ENCODE measurements at regions not wholly inside any gene's neighbourhood (a gene's known extent, or its start where the extent isn't known, plus 50 kb on each side); places are given as distances from the start of the nearest gene placed in this dataset.

DNA sequence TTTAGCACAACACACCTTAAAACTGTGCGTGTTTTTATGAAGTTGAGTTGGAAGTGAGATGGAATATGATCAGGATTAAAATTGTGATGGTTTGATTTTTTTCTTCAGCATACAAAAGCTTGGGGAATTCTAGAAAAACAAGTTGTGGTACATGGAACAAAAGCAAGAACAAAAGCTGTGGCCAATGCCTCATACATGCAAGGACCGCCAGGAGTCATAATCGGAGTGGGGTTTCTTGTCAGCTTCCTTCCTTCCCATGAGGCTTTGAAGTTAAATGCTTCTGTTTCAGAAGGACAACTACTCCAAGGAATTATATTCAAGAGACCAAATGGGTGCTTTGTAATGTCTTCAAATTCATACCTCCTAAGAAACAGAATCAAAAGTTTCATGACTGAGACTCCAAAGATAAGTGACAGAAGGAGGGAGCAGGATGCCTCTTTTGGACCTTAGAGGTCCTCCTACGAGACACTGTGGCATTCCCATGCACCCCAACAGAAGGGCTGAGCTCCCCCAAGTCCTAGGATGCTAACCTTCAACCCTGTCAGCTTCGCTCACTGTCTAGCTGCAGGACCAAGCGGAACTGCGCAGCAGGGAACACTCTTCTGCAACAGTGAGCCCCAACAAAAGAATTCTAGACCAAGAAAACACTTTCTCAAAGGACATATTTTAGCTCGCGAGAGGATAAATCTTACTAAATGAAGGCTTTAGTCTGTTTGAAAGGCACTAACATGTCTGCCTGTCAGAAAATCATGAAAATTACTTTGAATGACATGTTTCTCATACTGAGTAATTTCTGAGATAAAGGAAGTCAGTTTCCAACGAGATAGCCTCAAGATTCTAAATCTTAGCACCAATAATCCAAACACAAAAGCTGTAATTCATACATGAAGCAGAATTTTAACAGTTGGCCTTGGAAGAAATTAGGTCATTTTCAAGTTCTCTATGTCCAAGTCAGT is 108.5 kb upstream of the NHSL1 start:
- Histone ChIP-seq H3K27me3 (no peaks in the 10 kb centered on the region), H3K4me3 (no peak overlapping the region), H3K9me3 (no peaks in the 10 kb centered on the region), H3K36me3 (no peaks in the 10 kb centered on the region), H3K4me1 (no peaks in the 10 kb centered on the region), H3K27ac (no peak overlapping the region)
- no peak for DNase-seq
- TF ChIP-seq, protein P1, sequence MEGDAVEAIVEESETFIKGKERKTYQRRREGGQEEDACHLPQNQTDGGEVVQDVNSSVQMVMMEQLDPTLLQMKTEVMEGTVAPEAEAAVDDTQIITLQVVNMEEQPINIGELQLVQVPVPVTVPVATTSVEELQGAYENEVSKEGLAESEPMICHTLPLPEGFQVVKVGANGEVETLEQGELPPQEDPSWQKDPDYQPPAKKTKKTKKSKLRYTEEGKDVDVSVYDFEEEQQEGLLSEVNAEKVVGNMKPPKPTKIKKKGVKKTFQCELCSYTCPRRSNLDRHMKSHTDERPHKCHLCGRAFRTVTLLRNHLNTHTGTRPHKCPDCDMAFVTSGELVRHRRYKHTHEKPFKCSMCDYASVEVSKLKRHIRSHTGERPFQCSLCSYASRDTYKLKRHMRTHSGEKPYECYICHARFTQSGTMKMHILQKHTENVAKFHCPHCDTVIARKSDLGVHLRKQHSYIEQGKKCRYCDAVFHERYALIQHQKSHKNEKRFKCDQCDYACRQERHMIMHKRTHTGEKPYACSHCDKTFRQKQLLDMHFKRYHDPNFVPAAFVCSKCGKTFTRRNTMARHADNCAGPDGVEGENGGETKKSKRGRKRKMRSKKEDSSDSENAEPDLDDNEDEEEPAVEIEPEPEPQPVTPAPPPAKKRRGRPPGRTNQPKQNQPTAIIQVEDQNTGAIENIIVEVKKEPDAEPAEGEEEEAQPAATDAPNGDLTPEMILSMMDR (IDR thresholded peaks at IDR 0.05) = no peak
- intact Hi-C loops (cut with DNase I; ENCODE audit: low total_unique reads) = no loop called here

DNA sequence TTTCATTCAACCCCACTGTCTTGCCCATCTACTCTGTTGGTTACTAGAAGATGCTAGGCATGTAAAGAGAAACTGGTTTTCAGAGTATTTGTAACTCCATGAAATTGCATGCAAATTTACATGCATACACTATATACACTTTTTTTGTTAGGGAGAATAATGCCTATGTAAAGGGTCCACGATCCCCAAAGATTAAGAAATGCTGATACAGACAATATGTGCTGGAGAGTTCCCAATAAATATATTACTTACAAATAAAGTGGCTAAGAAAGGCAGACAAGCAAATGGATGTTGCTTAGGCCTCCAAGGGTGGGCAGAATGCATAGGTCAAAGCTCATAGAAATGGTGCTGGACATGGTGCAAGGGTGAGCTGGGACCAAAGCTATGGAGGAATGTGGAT is 109.6 kb upstream of the NHSL1 start:
- H3K4me3 ChIP-seq = no peak overlapping the region
- no peaks in the 10 kb centered on the region for H3K27me3 ChIP-seq
- TF ChIP-seq, protein P1 (IDR thresholded peaks at IDR 0.05) = no peak
- no peaks in the 10 kb centered on the region for H3K9me3 ChIP-seq
- intact Hi-C loops (cut with DNase I; ENCODE audit: low total_unique reads) = no loop called here
- no peak for DNase-seq
- H3K4me1 ChIP-seq = no peaks in the 10 kb centered on the region
- no peak overlapping the region for H3K27ac ChIP-seq
- no peaks in the 10 kb centered on the region for H3K36me3 ChIP-seq

DNA sequence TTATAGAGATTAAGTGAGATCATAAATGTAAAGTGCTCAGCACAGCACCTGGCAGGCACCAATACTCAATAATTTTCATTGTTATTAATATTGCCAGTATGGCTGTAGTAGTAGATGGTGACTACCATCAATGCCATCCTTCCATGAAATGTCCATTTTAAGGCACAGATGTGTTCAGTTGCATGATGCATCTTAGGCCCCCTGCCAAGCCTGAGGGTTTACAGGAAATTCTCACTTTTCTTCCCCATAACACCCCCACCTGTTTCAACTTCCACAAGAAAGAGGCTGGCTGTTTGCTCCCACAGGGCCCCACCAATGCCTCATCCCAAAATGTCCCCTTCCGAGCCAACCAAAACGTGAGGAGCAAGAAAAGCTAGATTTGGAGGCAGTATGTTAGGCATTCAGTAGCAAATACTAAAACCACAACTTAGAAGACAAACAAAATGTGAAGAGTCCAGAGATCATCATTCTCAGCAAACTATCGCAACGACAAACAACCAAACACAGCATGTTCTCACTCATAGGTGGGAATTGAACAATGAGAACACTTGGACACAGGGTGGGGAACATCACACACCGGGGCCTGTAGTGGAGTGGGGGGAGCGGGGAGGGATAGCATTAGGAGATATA is 110.6 kb upstream of the NHSL1 start:
- no peaks in the 10 kb centered on the region for H3K9me3 ChIP-seq
- H3K4me3 ChIP-seq = no peak overlapping the region
- no peaks in the 10 kb centered on the region for H3K36me3 ChIP-seq
- no peak for DNase-seq
- H3K27ac ChIP-seq = no peak overlapping the region
- H3K27me3 ChIP-seq = no peaks in the 10 kb centered on the region
- TF ChIP-seq, protein P1 (IDR thresholded peaks at IDR 0.05) = no peak
- H3K4me1 ChIP-seq = no peaks in the 10 kb centered on the region
- intact Hi-C loops (cut with DNase I; ENCODE audit: low total_unique reads) = loop anchor here (10.0 kb wide), 1 partner anchor 135 kb away; no protein-coding TSS in a partner anchor

DNA sequence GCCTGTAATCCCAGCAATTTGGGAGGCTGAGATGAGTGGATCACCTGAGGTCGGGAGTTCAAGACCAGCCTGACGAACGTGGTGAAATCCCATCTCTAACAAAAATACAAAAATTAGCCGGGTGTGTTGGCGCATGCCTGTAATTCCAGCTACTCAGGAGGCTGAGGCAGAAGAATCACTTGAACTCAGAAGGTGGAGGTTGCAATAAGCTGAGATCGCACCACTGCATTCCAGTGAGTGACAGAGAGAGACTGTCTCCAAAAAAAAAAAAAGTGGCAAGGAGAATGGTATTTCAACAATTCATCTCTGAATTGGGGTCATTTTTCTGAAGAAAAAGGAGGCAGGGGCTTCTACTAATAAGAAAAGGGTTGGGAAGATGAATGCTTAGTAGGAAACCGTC is 111.5 kb upstream of the NHSL1 start:
- Histone ChIP-seq H3K27me3 (no peaks in the 10 kb centered on the region), H3K4me3 (no peak overlapping the region), H3K9me3 (no peaks in the 10 kb centered on the region), H3K36me3 (no peaks in the 10 kb centered on the region), H3K4me1 (no peaks in the 10 kb centered on the region), H3K27ac (no peak overlapping the region)
- intact Hi-C loops (cut with DNase I; ENCODE audit: low total_unique reads) = loop anchor here (10.0 kb wide), 1 partner anchor 134 kb away; no protein-coding TSS in a partner anchor
- no peak for DNase-seq
- TF ChIP-seq, protein P1 (IDR thresholded peaks at IDR 0.05) = no peak

DNA sequence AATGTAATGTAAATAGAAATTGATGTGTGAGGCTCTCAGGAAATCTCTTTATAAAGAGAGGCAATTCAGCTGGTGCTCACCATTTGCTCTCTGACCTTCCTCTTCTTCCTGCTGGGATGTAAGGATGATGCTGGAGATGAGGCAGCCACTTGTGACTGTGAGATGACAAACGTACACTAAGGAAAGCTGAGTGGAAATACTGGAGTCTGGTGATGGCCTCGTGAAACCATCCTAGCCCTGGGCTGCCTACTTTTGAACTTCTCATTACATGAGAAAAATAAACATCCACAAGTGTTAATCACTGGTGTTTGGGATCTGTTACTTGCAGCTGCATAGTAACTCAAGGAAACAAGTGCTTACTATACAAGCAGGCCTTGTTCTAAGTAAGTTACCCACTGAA is 114.9 kb upstream of the NHSL1 start:
- intact Hi-C loops (cut with DNase I; ENCODE audit: low total_unique reads) = loop anchor here (10.0 kb wide), 1 partner anchor 131 kb away; no protein-coding TSS in a partner anchor
- no peaks in the 10 kb centered on the region for H3K36me3 ChIP-seq

More for the DNA sequence above, 114.9 kb upstream of the NHSL1 start:
- TF ChIP-seq, protein P1 (IDR thresholded peaks at IDR 0.05) = no peak
- H3K27me3 ChIP-seq = no peaks in the 10 kb centered on the region
- no peak for DNase-seq
- no peak overlapping the region for H3K27ac ChIP-seq
- no peaks in the 10 kb centered on the region for H3K9me3 ChIP-seq
- no peaks in the 10 kb centered on the region for H3K4me1 ChIP-seq
- no peak overlapping the region for H3K4me3 ChIP-seq

Data from tibial artery (tissue), 4 donors.